HEK293 (cell line): ENCODE measurements at regions not wholly inside any gene's neighbourhood (a gene's known extent, or its start where the extent isn't known, plus 50 kb on each side); places are given as distances from the start of the nearest gene placed in this dataset.

ENCODE experiments used
- IKZF3 ChIP-seq: fragments of 450-650 bp; IDR thresholded peaks from 2 replicates; pipeline ENCODE4 v1.5.0; 2018; ENCODE audit warnings: missing biosample characterization, mild to moderate bottlenecking, missing genetic modification characterization, moderate library complexity
- INSM2 ChIP-seq: fragments of 450-650 bp; formaldehyde crosslinking; IDR thresholded peaks from 2 replicates; pipeline ENCODE4 v1.5.1; 2016; ENCODE audit warnings: missing biosample characterization, missing genetic modification characterization
- KLF1 ChIP-seq: fragments of 450-650 bp; formaldehyde crosslinking; IDR thresholded peaks from 2 replicates; pipeline ENCODE4 v1.5.1; 2016; ENCODE audit warnings: missing biosample characterization, missing genetic modification characterization
- KLF10 ChIP-seq: fragments of 450-650 bp; IDR thresholded peaks from 2 replicates; pipeline ENCODE4 v1.5.1; 2018; ENCODE audit warnings: missing biosample characterization, mild to moderate bottlenecking, missing genetic modification characterization
- KLF17 ChIP-seq: fragments of 450-650 bp; formaldehyde crosslinking; IDR thresholded peaks from 2 replicates; pipeline ENCODE4 v1.5.1; 2016; ENCODE audit warnings: missing biosample characterization, missing genetic modification characterization
- KLF7 ChIP-seq: fragments of 450-650 bp; formaldehyde crosslinking; IDR thresholded peaks from 2 replicates; pipeline ENCODE4 v1.5.1; 2016; ENCODE audit warnings: missing biosample characterization, missing genetic modification characterization, borderline replicate concordance
- OSR2 ChIP-seq: fragments of 450-650 bp; formaldehyde crosslinking; IDR thresholded peaks from 2 replicates; pipeline ENCODE4 v1.5.1; 2016; ENCODE audit warnings: missing biosample characterization, missing genetic modification characterization
- PRDM10 ChIP-seq: fragments of 450-650 bp; formaldehyde crosslinking; IDR thresholded peaks from 2 replicates; pipeline ENCODE4 v1.5.1; 2016; ENCODE audit warnings: missing biosample characterization, missing genetic modification characterization
- SETDB1 ChIP-seq: IDR thresholded peaks from one replicate; pipeline ENCODE4 v1.6.1; 2017; ENCODE audit warnings: mild to moderate bottlenecking, low read length, moderate library complexity, mixed read lengths; ENCODE audit not compliant: insufficient read length
- ZFHX2 ChIP-seq: fragments of 450-650 bp; formaldehyde crosslinking; conservative IDR thresholded peaks from 2 replicates; pipeline ENCODE4 v1.5.1; 2016; ENCODE audit warnings: missing biosample characterization, missing genetic modification characterization
- ZFP3 ChIP-seq: fragments of 450-650 bp; formaldehyde crosslinking; IDR thresholded peaks from 2 replicates; pipeline ENCODE4 v1.5.1; 2016; ENCODE audit warnings: low read depth, missing biosample characterization, missing genetic modification characterization
- ZFP37 ChIP-seq: fragments of 450-650 bp; formaldehyde crosslinking; IDR thresholded peaks from 2 replicates; pipeline ENCODE4 v1.5.1; 2016; ENCODE audit warnings: missing biosample characterization, missing genetic modification characterization
- ZNF18 ChIP-seq: fragments of 450-650 bp; formaldehyde crosslinking; IDR thresholded peaks from 2 replicates; pipeline ENCODE4 v1.5.1; 2016; ENCODE audit warnings: missing biosample characterization, missing genetic modification characterization
- ZNF335 ChIP-seq: fragments of 450-650 bp; formaldehyde crosslinking; conservative IDR thresholded peaks from 2 replicates; pipeline ENCODE4 v1.5.1; 2016; ENCODE audit warnings: missing biosample characterization, missing genetic modification characterization
- ZNF513 ChIP-seq: fragments of 450-650 bp; IDR thresholded peaks from 2 replicates; pipeline ENCODE4 v1.5.1; 2018; ENCODE audit warnings: missing biosample characterization, missing genetic modification characterization
- ZNF518A ChIP-seq: fragments of 450-650 bp; formaldehyde crosslinking; conservative IDR thresholded peaks from 2 replicates; pipeline ENCODE4 v1.5.1; 2016; ENCODE audit warnings: low read depth, missing biosample characterization, missing genetic modification characterization
- ZNF558 ChIP-seq: fragments of 450-650 bp; formaldehyde crosslinking; IDR thresholded peaks from 2 replicates; pipeline ENCODE4 v1.5.1; 2016; ENCODE audit warnings: missing biosample characterization, missing genetic modification characterization
- ZNF600 ChIP-seq: fragments of 450-650 bp; formaldehyde crosslinking; IDR thresholded peaks from 2 replicates; pipeline ENCODE4 v1.5.1; 2016; ENCODE audit warnings: missing biosample characterization, missing genetic modification characterization
- ZNF626 ChIP-seq: fragments of 450-650 bp; sonication (Bioruptor Pico); formaldehyde crosslinking; IDR thresholded peaks from 2 replicates; pipeline ENCODE4 v1.5.1; 2018; ENCODE audit warnings: missing biosample characterization, missing genetic modification characterization, inconsistent platforms
- ZNF692 ChIP-seq: fragments of 450-650 bp; formaldehyde crosslinking; IDR thresholded peaks from 2 replicates; pipeline ENCODE4 v1.5.1; 2016; ENCODE audit warnings: missing biosample characterization, missing genetic modification characterization
- ZSCAN16 ChIP-seq: fragments of 450-650 bp; formaldehyde crosslinking; IDR thresholded peaks from 2 replicates; pipeline ENCODE4 v1.5.1; 2016; ENCODE audit warnings: missing biosample characterization, missing genetic modification characterization

GRCh38 chr6:21953831-21954801, 342.7 kb downstream of the PRL start (continued):
- TF ChIP-seq ZNF513 (tag by site-specific recombination) (peak; percentile 40; the same call in 1 of the 2 replicates), IKZF3 (tag by site-specific recombination) (0 out of 2 replicates have a peak, but pooled peaks have one; percentile 53), KLF10 (peak; percentile 70; the same call in 1 of the 2 replicates), ZFP3 (tag by site-specific recombination) (0 out of 2 replicates have a peak, but pooled peaks have one; percentile 21), ZNF18 (tag by site-specific recombination) (peak; percentile 92), ZNF626 (no peak), ZNF558 (tag by site-specific recombination) (no peak), ZFHX2 (tag by site-specific recombination) (peak; percentile 74), OSR2 (tag by site-specific recombination) (peak; percentile 96), ZNF600 (tag by site-specific recombination) (peak; percentile 85), ZNF518A (tag by site-specific recombination) (0 out of 2 replicates have a peak, but pooled peaks have one; percentile 26), PRDM10 (tag by site-specific recombination) (peak; percentile 51; the same call in 1 of the 2 replicates), SETDB1 (peak; percentile 16), KLF17 (tag by site-specific recombination) (peak; percentile 96), ZSCAN16 (tag by site-specific recombination) (peak; percentile 74), ZNF335 (tag by site-specific recombination) (peak; percentile 45; the same call in 1 of the 2 replicates), ZNF692 (tag by site-specific recombination) (peak; percentile 55), KLF7 (tag by site-specific recombination) (peak; percentile 84; the same call in 1 of the 2 replicates), ZFP37 (tag by site-specific recombination) (no peak), INSM2 (tag by site-specific recombination) (peak; percentile 76), KLF1 (tag by site-specific recombination) (peak; percentile 78)
